D721Med (cell line): ENCODE measurements at regions not wholly inside any gene's neighbourhood (a gene's known extent, or its start where the extent isn't known, plus 50 kb on each side); places are given as distances from the start of the nearest gene placed in this dataset.

Source experiments
- DNase-seq: peaks from one replicate; pipeline ENCODE4 v3.0.0; 2011; ENCODE audit warnings: low spot score; ENCODE audit not compliant: insufficient read length
- FAIRE-seq: peaks from 2 replicates; lab custom pipeline; 2011; peaks lifted over from hg19 to GRCh38; lab: Jason Lieb, UNC
- CTCF ChIP-seq: IDR thresholded peaks from 2 replicates; pipeline ENCODE4 v1.5.1; 2012; ENCODE audit warnings: mild to moderate bottlenecking, control low read depth; ENCODE audit not compliant: insufficient read depth; ENCODE audit errors: missing control alignments

GRCh38 chr1:81349194-81349965 lies 451.4 kb upstream of the ADGRL2 start:
- FAIRE-seq (no peak), DNase-seq (no peak)
- TF ChIP-seq CTCF: no peak

- DNase-seq (no peak), FAIRE-seq (no peak)
- TF ChIP-seq CTCF: no peak
These were observed 455.6 kb upstream of the ADGRL2 start for GRCh38 chr1:81345110-81345509.

- no peak for DNase-seq
- TF ChIP-seq CTCF: no peak
- FAIRE-seq: no peak
These were observed 460.5 kb upstream of the ADGRL2 start for GRCh38 chr1:81340239-81340638.

DNA sequence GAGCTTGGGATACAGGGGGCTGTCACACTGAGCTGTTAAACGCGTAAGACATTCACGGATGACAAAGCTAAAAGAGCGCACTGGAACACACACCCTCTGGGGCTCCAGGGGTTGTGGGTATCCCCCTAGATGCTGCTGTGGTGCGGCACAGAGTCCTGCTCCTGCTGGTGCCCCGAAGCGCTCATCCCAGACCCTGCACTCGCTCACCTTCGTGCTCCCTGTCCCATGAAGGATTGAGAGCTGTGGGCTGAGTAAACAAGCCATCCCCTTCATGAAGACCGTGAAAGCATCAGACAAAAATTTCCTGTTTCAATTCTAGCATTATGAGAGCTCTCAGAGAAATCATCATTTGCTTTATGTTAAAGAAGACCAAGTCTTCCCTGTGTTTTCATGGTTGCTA lies 463.5 kb upstream of the ADGRL2 start:
- no peak for TF ChIP-seq CTCF
- FAIRE-seq (no peak), DNase-seq (no peak)

DNA sequence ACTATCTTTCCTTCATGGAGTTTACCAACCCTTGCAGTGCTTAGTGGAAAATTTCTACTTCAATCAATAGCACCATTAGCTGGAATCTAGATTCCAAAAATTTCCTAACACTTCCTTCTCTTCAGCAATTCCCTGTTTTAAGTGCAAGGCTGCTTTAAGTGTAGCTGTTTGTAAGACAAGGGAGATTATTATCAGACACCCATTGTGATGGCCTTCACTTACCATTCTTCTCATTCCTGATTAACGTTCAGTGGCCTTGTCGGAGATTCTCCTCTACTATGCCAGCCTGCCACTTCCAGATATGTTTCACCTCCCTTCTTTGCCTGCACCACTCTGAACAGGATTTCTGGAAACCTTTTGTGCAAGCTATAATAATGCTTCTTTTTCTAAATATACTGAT lies 464.9 kb upstream of the ADGRL2 start:
- FAIRE-seq: no peak
- DNase-seq: no peak

DNA sequence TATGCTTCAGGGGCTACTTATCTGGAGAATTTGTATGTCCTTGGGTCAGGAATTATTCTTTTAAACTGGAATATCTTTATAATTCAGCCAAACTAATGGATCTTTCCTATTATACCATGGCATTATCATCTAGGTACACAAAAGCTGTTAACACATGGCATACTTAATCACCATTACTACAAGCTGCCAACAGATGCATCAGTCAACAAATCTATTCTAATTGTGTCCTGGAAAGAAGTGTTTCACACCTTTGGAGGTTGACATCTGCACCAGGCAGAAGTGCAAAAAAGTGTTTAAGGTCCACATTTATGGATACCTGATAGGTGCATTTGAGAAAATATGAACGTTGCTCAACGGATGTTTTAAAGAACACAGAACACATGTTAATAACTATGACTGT lies 470.2 kb upstream of the ADGRL2 start:
- DNase-seq (no peak), FAIRE-seq (no peak)
- TF ChIP-seq CTCF: no peak

More for the DNA sequence above, 464.9 kb upstream of the ADGRL2 start:
- TF ChIP-seq CTCF: no peak

GRCh38 chr1:81330111-81330510 lies 470.6 kb upstream of the ADGRL2 start:
- FAIRE-seq: no peak
- TF ChIP-seq CTCF: no peak
- no peak for DNase-seq
